MM.1S (cell line): ENCODE measurements at regions not wholly inside any gene's neighbourhood (a gene's known extent, or its start where the extent isn't known, plus 50 kb on each side); places are given as distances from the start of the nearest gene placed in this dataset.

Source experiments
- DNase-seq: peaks from one replicate; pipeline ENCODE4 v3.0.0-alpha.2; 2015
- H2AFZ ChIP-seq: fragments of 300-600 bp; sonication (generic); 2 replicates; pipeline ENCODE4 v1.6.0; 2016; ENCODE audit warnings: antibody characterized with exemption, low read length
- H3F3A ChIP-seq: fragments of 300-600 bp; sonication (generic); 2 replicates; pipeline ENCODE4 v1.6.1; 2016; ENCODE audit warnings: mild to moderate bottlenecking, antibody characterized with exemption, low read length, moderate library complexity, mixed read lengths; ENCODE audit not compliant: insufficient read depth
- H3K27ac ChIP-seq: fragments of 300-600 bp; sonication (generic); 2 replicates; pipeline ENCODE4 v1.5.1; 2016; ENCODE audit warnings: mild to moderate bottlenecking, low read length
- H3K27me3 ChIP-seq: fragments of 300-600 bp; sonication (generic); replicated peaks from 2 replicates; pipeline ENCODE4 v1.6.0; 2016; ENCODE audit warnings: low read length; ENCODE audit not compliant: insufficient read depth
- H3K36me3 ChIP-seq: fragments of 300-600 bp; sonication (generic); replicated peaks from 2 replicates; pipeline ENCODE4 v1.6.1; 2016; ENCODE audit warnings: mild to moderate bottlenecking, low read length, mixed read lengths; ENCODE audit not compliant: insufficient read depth
- H3K4me1 ChIP-seq: fragments of 300-600 bp; sonication (generic); 2 replicates; pipeline ENCODE4 v1.6.1; 2016; ENCODE audit warnings: low read length, mixed read lengths
- H3K4me2 ChIP-seq: fragments of 300-600 bp; sonication (generic); 2 replicates; pipeline ENCODE4 v1.6.0; 2016; ENCODE audit warnings: low read depth, low read length
- H3K4me3 ChIP-seq: fragments of 300-600 bp; sonication (generic); 2 replicates; pipeline ENCODE4 v1.5.1; 2016; ENCODE audit warnings: low read length, mixed read lengths
- H3K79me2 ChIP-seq: fragments of 300-600 bp; sonication (generic); 2 replicates; pipeline ENCODE4 v1.6.1; 2016; ENCODE audit warnings: mixed run types, low read length, mixed read lengths
- H3K9ac ChIP-seq: fragments of 300-600 bp; sonication (generic); 2 replicates; pipeline ENCODE4 v1.6.1; 2016; ENCODE audit warnings: low read length, mixed read lengths
- H3K9me2 ChIP-seq: fragments of 300-600 bp; sonication (generic); replicated peaks from 2 replicates; pipeline ENCODE4 v1.6.1; 2016; ENCODE audit warnings: mild to moderate bottlenecking, low read length, mixed read lengths; ENCODE audit not compliant: insufficient read depth
- H3K9me3 ChIP-seq: fragments of 300-600 bp; sonication (generic); replicated peaks from 2 replicates; pipeline ENCODE4 v1.6.1; 2016; ENCODE audit warnings: mild to moderate bottlenecking, low read length, mixed read lengths; ENCODE audit not compliant: insufficient read depth
- H4K20me1 ChIP-seq: fragments of 300-600 bp; sonication (generic); 2 replicates; pipeline ENCODE4 v1.6.1; 2016; ENCODE audit warnings: mild to moderate bottlenecking, low read length, moderate library complexity, mixed read lengths; ENCODE audit not compliant: insufficient read depth
- EZH2 ChIP-seq: fragments of 300-600 bp; sonication (generic); optimal IDR thresholded peaks from 2 replicates; pipeline ENCODE3; 2017; ENCODE audit warnings: low read depth, mild to moderate bottlenecking, antibody characterized with exemption, low read length, mixed read lengths
- EZH2phosphoT487 ChIP-seq: fragments of 300-600 bp; sonication (generic); IDR thresholded peaks from 2 replicates; pipeline ENCODE4 v1.6.1; 2018; ENCODE audit warnings: antibody characterized with exemption, low read length
- TF ChIP-seq, protein P1 (sequence below): fragments of 300-600 bp; sonication (generic); IDR thresholded peaks from 2 replicates; pipeline ENCODE4 v1.5.1; 2016; ENCODE audit warnings: antibody characterized with exemption, low read length, mixed read lengths

DNA sequence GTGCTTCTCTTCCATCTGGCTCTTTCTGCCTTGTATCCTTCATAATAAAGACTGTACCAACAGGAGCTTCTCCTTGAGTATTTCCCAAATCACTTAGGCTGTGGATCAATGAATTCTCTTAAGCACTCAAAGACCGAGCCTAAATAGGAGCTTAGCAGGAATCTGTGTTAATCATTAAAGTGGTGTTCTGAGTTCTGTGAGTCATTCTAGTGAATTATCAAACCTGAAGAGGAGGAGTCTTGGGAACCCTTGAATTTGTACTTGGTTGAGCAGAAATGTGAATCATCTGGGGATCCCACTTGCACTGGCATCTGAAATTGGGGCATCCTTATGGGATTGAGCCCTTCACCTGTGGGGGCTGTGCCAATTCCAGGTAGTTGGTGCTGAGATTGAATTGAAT is 946.2 kb downstream of the BCL11B start:
- no peaks in the 10 kb centered on the region for H3K27me3 ChIP-seq
- H3K9ac ChIP-seq = no peak overlapping the region
- TF ChIP-seq, protein P1, sequence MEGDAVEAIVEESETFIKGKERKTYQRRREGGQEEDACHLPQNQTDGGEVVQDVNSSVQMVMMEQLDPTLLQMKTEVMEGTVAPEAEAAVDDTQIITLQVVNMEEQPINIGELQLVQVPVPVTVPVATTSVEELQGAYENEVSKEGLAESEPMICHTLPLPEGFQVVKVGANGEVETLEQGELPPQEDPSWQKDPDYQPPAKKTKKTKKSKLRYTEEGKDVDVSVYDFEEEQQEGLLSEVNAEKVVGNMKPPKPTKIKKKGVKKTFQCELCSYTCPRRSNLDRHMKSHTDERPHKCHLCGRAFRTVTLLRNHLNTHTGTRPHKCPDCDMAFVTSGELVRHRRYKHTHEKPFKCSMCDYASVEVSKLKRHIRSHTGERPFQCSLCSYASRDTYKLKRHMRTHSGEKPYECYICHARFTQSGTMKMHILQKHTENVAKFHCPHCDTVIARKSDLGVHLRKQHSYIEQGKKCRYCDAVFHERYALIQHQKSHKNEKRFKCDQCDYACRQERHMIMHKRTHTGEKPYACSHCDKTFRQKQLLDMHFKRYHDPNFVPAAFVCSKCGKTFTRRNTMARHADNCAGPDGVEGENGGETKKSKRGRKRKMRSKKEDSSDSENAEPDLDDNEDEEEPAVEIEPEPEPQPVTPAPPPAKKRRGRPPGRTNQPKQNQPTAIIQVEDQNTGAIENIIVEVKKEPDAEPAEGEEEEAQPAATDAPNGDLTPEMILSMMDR = no peak
- TF ChIP-seq EZH2 (no peak), EZH2phosphoT487 (no peak)
- H3K4me1 ChIP-seq = no peaks in the 10 kb centered on the region
- no peak overlapping the region for H3K27ac ChIP-seq
- H3K79me2 ChIP-seq = no peaks in the 10 kb centered on the region
- H3K4me2 ChIP-seq = no peak overlapping the region
- no peak for DNase-seq
- no peaks in the 10 kb centered on the region for H3F3A ChIP-seq
- H3K9me2 ChIP-seq = no peaks in the 10 kb centered on the region
- H2AFZ ChIP-seq = no peak overlapping the region
- H4K20me1 ChIP-seq = no peaks in the 10 kb centered on the region
- no peak overlapping the region for H3K4me3 ChIP-seq
- H3K36me3 ChIP-seq = no peaks in the 10 kb centered on the region
- no peaks in the 10 kb centered on the region for H3K9me3 ChIP-seq

DNA sequence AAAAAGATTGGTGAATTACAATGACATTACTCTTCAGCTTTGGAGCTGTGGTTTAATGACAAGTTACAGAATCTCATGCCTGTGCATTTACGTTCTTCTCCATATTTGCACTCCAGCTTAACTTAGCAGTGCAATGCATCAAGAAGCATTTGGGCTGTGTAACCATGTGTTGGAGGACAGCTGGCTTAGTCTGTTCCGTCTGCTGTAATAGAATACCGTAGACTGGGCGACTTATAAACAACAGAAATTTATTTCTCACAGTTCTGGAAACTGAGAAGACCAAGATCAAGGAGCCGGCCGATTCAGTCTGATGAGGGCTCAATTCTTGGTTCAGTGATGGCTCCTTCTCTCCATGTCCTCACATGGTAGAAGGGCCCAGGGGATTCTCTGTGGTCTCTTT is 943.5 kb downstream of the BCL11B start:
- H3K9me3 ChIP-seq = no peaks in the 10 kb centered on the region; the same call in 1 of the 2 replicates

DNA sequence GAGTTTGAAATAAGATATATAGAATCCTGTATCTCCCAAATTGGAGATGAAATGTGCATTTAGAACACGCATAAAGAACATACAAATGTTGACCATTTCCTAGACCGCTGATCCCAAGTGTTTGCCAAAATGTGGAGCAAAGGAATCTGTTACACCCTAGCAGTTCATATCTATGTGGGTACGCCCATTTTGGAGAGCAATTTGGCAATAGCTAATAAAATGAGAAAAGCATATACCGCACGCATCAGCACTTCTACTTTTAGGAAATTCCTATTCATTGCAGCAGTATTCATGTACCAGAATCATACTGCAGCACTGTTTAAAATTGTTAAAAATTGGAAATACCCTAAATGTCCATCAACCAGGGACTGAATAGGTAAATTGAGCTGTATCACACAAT is 937.8 kb downstream of the BCL11B start:
- H3K4me2 ChIP-seq = no peak overlapping the region
- H2AFZ ChIP-seq = no peak overlapping the region
- no peaks in the 10 kb centered on the region for H4K20me1 ChIP-seq
- H3K36me3 ChIP-seq = no peaks in the 10 kb centered on the region
- no peak overlapping the region for H3K27ac ChIP-seq
- no peaks in the 10 kb centered on the region; the same call in 1 of the 2 replicates for H3K9me3 ChIP-seq
- no peak overlapping the region for H3K9ac ChIP-seq
- H3K4me3 ChIP-seq = no peak overlapping the region
- no peaks in the 10 kb centered on the region for H3K27me3 ChIP-seq
- H3K4me1 ChIP-seq = no peaks in the 10 kb centered on the region
- DNase-seq = no peak
- TF ChIP-seq EZH2phosphoT487 (no peak), EZH2 (no peak)
- TF ChIP-seq, protein P1 = no peak
- no peaks in the 10 kb centered on the region for H3K79me2 ChIP-seq
- H3K9me2 ChIP-seq = no peaks in the 10 kb centered on the region
- H3F3A ChIP-seq = no peaks in the 10 kb centered on the region

More for the DNA sequence above, 943.5 kb downstream of the BCL11B start:
- no peaks in the 10 kb centered on the region for H3K9me2 ChIP-seq
- H3K4me3 ChIP-seq = no peak overlapping the region
- H3K27me3 ChIP-seq = no peaks in the 10 kb centered on the region
- no peak overlapping the region for H3K27ac ChIP-seq
- H4K20me1 ChIP-seq = no peaks in the 10 kb centered on the region
- H3F3A ChIP-seq = no peaks in the 10 kb centered on the region
- TF ChIP-seq EZH2 (no peak), EZH2phosphoT487 (no peak)
- TF ChIP-seq, protein P1 = no peak
- H3K4me1 ChIP-seq = no peaks in the 10 kb centered on the region
- H3K4me2 ChIP-seq = no peak overlapping the region
- H3K9ac ChIP-seq = no peak overlapping the region
- no peaks in the 10 kb centered on the region for H3K36me3 ChIP-seq
- H2AFZ ChIP-seq = no peak overlapping the region
- no peak for DNase-seq
- no peaks in the 10 kb centered on the region for H3K79me2 ChIP-seq
